B cell (primary cell): ENCODE measurements at regions not wholly inside any gene's neighbourhood (a gene's known extent, or its start where the extent isn't known, plus 50 kb on each side); places are given as distances from the start of the nearest gene placed in this dataset.

Experiments
- CTCF ChIP-seq: fragments of 200-600 bp; IDR thresholded peaks from one replicate; pipeline ENCODE4 v1.8.0; 2022; ENCODE audit warnings: antibody characterized with exemption, mild to moderate bottlenecking
- EZH2 ChIP-seq: IDR thresholded peaks from 2 replicates; pipeline ENCODE4 v1.6.1; 2012; ENCODE audit warnings: borderline replicate concordance, low read depth, mild to moderate bottlenecking, moderate library complexity, low read length; ENCODE audit not compliant: insufficient read depth, poor library complexity, severe bottlenecking

DNA sequence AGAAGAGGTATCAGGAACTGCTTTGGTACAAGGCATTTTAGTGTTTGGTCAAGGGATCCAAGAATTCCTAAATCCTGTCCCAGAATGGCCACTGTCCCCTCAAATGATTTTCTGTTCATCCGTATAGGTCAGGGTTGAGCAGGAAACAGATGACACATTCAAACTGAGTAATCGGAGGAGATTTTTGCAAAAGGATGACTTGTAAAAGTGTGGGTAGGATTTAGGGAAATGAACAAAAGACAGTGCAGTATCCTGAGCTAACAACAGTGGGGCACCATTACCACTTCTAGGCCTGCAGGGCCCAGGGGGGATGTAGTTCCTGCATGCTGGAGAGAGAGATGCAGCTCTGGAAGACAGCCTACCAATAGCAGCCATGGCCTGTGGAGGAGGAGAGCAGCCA, 290.1 kb downstream of the ZSWIM6 start:
- no peak for TF ChIP-seq CTCF
- TF ChIP-seq EZH2: no peak
